ENCODE measurements at regions not wholly inside any gene's neighbourhood (a gene's known extent, or its start where the extent isn't known, plus 50 kb on each side); places are given as distances from the start of the nearest gene placed in this dataset.

DNA sequence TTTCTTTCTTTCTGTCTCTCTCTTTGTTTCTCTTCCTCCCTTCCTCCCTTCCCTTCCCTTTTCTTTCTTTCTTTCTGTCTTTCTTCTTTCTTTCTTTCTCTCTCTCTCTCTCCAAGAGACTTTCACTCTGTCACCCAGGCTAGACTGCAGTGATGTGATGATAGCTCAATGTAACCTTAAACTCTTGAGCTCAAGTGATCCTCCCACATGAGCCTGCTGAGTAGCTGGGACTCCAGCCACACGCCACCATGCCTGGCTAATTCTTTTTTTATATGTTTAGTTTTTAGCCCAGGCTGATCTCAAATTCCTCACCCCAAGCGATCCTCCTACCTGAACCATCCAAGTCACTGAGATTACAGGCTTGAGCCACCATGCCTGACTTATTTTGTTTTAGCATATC is 64.3 kb upstream of the EMCN start:
- Histone ChIP-seq H3K4me1 (no peaks in the 10 kb centered on the region), H3K36me3 (no peaks in the 10 kb centered on the region), H3K27ac (no peak overlapping the region), H3K4me3 (no peak overlapping the region), H3K27me3 (no peaks in the 10 kb centered on the region), H3K9me3 (no peaks in the 10 kb centered on the region)
- intact Hi-C loops (cut with DNase I) = loop anchor here (5.0 kb wide), 1 partner anchor 1655 kb away; no protein-coding TSS in a partner anchor
- TF ChIP-seq, protein P1, sequence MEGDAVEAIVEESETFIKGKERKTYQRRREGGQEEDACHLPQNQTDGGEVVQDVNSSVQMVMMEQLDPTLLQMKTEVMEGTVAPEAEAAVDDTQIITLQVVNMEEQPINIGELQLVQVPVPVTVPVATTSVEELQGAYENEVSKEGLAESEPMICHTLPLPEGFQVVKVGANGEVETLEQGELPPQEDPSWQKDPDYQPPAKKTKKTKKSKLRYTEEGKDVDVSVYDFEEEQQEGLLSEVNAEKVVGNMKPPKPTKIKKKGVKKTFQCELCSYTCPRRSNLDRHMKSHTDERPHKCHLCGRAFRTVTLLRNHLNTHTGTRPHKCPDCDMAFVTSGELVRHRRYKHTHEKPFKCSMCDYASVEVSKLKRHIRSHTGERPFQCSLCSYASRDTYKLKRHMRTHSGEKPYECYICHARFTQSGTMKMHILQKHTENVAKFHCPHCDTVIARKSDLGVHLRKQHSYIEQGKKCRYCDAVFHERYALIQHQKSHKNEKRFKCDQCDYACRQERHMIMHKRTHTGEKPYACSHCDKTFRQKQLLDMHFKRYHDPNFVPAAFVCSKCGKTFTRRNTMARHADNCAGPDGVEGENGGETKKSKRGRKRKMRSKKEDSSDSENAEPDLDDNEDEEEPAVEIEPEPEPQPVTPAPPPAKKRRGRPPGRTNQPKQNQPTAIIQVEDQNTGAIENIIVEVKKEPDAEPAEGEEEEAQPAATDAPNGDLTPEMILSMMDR (IDR thresholded peaks at IDR 0.05) = no peak
- TF ChIP-seq POLR2AphosphoS5 (IDR thresholded peaks at IDR 0.05; ENCODE audit: insufficient read depth in 1 of 2, low read depth in 1 of 2) = no peak
- no peak for TF ChIP-seq POLR2A (IDR thresholded peaks at IDR 0.05)
- no peak for DNase-seq (ENCODE audit: extremely low spot score in 2 of 2)

DNA sequence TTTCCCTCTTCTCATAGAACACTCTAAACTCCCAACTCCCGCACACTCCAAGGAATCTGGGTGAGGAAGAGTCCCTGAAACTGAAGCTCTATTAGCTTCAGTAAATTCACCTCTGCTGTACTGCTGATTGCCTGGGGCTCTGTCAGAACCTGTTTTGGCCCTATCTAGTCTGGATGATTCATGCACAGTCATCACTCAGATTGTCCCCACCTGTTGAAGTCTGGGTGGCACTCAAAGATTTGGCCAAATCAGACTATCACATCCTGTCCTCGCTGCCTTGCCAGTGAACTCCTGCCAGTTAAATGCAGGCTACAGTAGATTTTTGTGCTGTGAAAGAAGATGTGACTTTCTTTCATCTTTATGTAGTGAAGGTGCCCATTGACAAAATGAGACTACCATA is 63.5 kb upstream of the EMCN start:
- no peaks in the 10 kb centered on the region for H3K9me3 ChIP-seq

DNA sequence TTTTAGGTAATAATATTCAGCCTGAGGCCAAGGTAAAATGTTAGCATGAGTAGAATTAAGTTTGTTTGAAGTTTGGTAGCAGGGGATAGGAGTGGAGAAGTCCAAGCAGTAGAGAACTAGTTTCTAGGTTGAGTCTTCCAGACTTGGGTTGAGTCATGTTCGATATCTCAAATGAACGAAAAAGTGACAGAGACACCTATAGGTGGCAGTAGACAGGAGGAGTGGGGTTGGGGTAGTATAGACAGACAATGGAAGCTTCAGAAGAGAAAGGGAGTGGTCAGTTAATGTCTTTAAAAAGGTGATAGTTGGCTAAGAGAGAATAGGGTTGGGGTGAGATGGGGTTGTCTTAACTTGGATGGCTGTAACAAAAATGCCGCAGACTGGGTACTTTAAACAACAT is 58.7 kb upstream of the EMCN start:
- Histone ChIP-seq H3K4me3 (no peak overlapping the region), H3K36me3 (no peaks in the 10 kb centered on the region), H3K9me3 (no peaks in the 10 kb centered on the region), H3K27me3 (no peaks in the 10 kb centered on the region), H3K27ac (no peak overlapping the region), H3K4me1 (no peaks in the 10 kb centered on the region)
- no peak for DNase-seq (ENCODE audit: extremely low spot score in 2 of 2)
- no peak for TF ChIP-seq POLR2A (IDR thresholded peaks at IDR 0.05)
- TF ChIP-seq, protein P1 (IDR thresholded peaks at IDR 0.05) = no peak
- TF ChIP-seq POLR2AphosphoS5 (IDR thresholded peaks at IDR 0.05; ENCODE audit: insufficient read depth in 1 of 2, low read depth in 1 of 2) = no peak
- intact Hi-C loops (cut with DNase I) = no loop called here

More for the DNA sequence above, 63.5 kb upstream of the EMCN start:
- TF ChIP-seq, protein P1 (IDR thresholded peaks at IDR 0.05) = no peak
- peak in 1 of 2 donors; percentile 33 for TF ChIP-seq POLR2AphosphoS5 (IDR thresholded peaks at IDR 0.05; ENCODE audit: insufficient read depth in 1 of 2, low read depth in 1 of 2)
- no peak for TF ChIP-seq POLR2A (IDR thresholded peaks at IDR 0.05)
- intact Hi-C loops (cut with DNase I) = loop anchor here (5.0 kb wide), 1 partner anchor 1656 kb away; no protein-coding TSS in a partner anchor
- H3K27me3 ChIP-seq = no peaks in the 10 kb centered on the region
- no peak for DNase-seq (ENCODE audit: extremely low spot score in 2 of 2)
- H3K4me3 ChIP-seq = no peak overlapping the region
- no peaks in the 10 kb centered on the region for H3K4me1 ChIP-seq
- H3K36me3 ChIP-seq = no peaks in the 10 kb centered on the region
- no peak overlapping the region for H3K27ac ChIP-seq

DNA sequence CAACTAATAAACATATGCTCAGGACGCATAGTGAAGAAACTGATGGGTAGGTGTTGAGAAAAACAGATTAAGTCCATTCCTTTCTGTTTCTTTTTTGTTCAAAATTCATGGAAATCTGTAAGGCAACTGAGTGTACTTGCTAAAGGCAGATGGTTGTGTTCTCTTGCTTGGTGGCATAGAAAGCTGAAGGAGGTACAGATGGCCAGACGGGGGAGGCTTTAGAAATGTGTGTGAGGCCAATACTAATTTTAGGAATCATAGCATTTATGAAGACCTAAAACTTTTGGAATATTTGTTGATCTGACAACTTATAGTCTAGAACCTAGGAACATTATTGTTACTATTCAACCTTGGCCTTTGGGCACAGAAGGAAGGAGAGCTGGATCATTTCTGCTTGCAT is 56.8 kb upstream of the EMCN start:
- DNase-seq (ENCODE audit: extremely low spot score in 2 of 2) = no peak
- intact Hi-C loops (cut with DNase I) = no loop called here
- no peaks in the 10 kb centered on the region for H3K4me1 ChIP-seq
- H3K27ac ChIP-seq = no peak overlapping the region
- no peaks in the 10 kb centered on the region for H3K9me3 ChIP-seq
- H3K27me3 ChIP-seq = no peaks in the 10 kb centered on the region
- TF ChIP-seq POLR2AphosphoS5 (IDR thresholded peaks at IDR 0.05; ENCODE audit: insufficient read depth in 1 of 2, low read depth in 1 of 2) = no peak
- TF ChIP-seq, protein P1 (IDR thresholded peaks at IDR 0.05) = no peak
- TF ChIP-seq POLR2A (IDR thresholded peaks at IDR 0.05) = no peak
- H3K4me3 ChIP-seq = no peak overlapping the region
- H3K36me3 ChIP-seq = no peaks in the 10 kb centered on the region

DNA sequence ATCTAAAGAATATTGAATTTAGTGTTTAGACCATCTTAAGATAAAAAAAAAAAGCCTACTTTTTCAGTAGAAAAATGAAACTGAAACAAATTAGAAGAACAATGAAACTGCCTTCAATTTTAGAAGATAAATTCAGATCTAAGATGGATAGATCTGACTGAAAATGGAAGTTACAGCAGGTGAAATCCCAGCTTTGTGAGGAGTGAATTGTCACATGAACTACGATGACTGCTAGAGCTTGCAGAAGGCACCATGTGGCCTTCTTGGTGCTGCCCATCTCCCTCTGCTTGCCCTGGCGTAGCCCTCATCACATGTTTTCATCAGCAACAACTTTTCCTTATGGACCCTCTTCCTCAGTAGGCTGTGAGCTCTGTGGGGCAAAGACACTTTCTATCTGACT is 51.4 kb upstream of the EMCN start:
- Histone ChIP-seq H3K27me3 (no peaks in the 10 kb centered on the region), H3K36me3 (no peaks in the 10 kb centered on the region), H3K27ac (no peak overlapping the region), H3K9me3 (no peaks in the 10 kb centered on the region), H3K4me3 (no peak overlapping the region), H3K4me1 (no peaks in the 10 kb centered on the region)
- no peak for DNase-seq (ENCODE audit: extremely low spot score in 2 of 2)
- intact Hi-C loops (cut with DNase I) = no loop called here
- TF ChIP-seq POLR2A (IDR thresholded peaks at IDR 0.05) (no peak), POLR2AphosphoS5 (IDR thresholded peaks at IDR 0.05; ENCODE audit: insufficient read depth in 1 of 2, low read depth in 1 of 2) (no peak)
- TF ChIP-seq, protein P1 (IDR thresholded peaks at IDR 0.05) = no peak

Data from vagina (tissue), 2 donors.